ENCODE measurements at regions not wholly inside any gene's neighbourhood (a gene's known extent, or its start where the extent isn't known, plus 50 kb on each side); places are given as distances from the start of the nearest gene placed in this dataset.

DNA sequence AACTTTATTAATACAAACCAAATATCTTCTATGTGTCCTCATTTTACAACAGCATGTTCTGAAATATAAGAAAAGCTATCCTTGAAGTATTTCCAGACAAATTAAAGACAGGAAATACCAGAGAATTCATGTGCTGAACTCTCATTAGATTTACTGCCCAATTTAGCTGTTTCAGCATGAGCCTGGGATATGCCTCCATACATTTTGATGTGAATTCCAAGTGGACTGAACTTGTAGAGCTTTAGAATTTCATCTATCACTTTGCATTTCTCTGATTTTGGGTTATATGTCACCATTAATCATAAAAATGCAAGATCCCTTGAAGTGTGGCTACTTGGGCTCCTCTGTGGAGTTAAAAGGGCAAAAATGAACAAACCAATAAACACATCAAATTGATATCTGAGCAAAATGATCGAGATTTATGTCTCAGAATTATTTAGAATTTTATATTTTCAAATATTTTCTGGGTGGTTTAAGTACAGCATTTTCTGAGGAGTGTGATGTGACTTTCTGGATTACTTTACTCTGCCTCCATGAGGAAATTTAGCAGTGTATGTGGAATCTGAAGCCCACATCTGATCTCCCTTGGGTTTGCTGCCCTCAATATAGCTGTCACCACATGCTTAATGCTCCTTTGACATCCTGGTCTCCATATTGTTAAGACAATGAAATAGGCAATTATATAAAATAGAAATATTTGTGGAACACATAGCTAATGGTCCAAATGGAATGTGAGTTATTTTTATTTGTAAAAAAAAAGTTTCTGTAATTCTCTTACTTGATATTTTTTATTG, 206.6 kb upstream of the RBMS1 start:
- WGBS, 3 donors = 50 to 69% (median 54%) methylated on average over 1 of the region's 1 CpG
- no peak for FAIRE-seq
- DNase-seq = no peak

GRCh38 chr2:160701822-160702221, 208.2 kb upstream of the RBMS1 start:
- Histone ChIP-seq H3K27me3 (ENCODE audit: control insufficient read depth in 3 of 3, insufficient read depth in 3 of 3, low read length in 3 of 3) (no peaks in the 10 kb centered on the region), H3K27ac (ENCODE audit: low read depth in 1 of 3, low read length in 2 of 3) (no peak overlapping the region), H3K36me3 (ENCODE audit: control insufficient read depth in 3 of 3, insufficient read depth in 2 of 3, low read depth in 1 of 3, low read length in 3 of 3) (no peaks in the 10 kb centered on the region), H3K9me3 (ENCODE audit: control insufficient read depth in 2 of 2, insufficient read depth in 1 of 2, low read depth in 1 of 2, low read length in 1 of 2) (no peaks in the 10 kb centered on the region), H3K4me1 (ENCODE audit: control insufficient read depth in 3 of 3, insufficient read depth in 2 of 3, low read depth in 1 of 3, low read length in 2 of 3) (no peaks in the 10 kb centered on the region), H3K4me3 (ENCODE audit: low read depth in 1 of 3, low read length in 3 of 3) (no peak overlapping the region)
- FAIRE-seq (no peak), DNase-seq (no peak)
- WGBS, 3 donors = 42 to 46% (median 45%) methylated on average over 3 of the region's 3 CpGs

More for the DNA sequence above, 206.6 kb upstream of the RBMS1 start:
- H3K4me1 ChIP-seq (ENCODE audit: control insufficient read depth in 3 of 3, insufficient read depth in 2 of 3, low read depth in 1 of 3, low read length in 2 of 3) = no peaks in the 10 kb centered on the region
- no peak overlapping the region for H3K4me3 ChIP-seq (ENCODE audit: low read depth in 1 of 3, low read length in 3 of 3)
- no peaks in the 10 kb centered on the region for H3K9me3 ChIP-seq (ENCODE audit: control insufficient read depth in 2 of 2, insufficient read depth in 1 of 2, low read depth in 1 of 2, low read length in 1 of 2)
- no peaks in the 10 kb centered on the region for H3K36me3 ChIP-seq (ENCODE audit: control insufficient read depth in 3 of 3, insufficient read depth in 2 of 3, low read depth in 1 of 3, low read length in 3 of 3)
- no peaks in the 10 kb centered on the region for H3K27me3 ChIP-seq (ENCODE audit: control insufficient read depth in 3 of 3, insufficient read depth in 3 of 3, low read length in 3 of 3)
- H3K27ac ChIP-seq (ENCODE audit: low read depth in 1 of 3, low read length in 2 of 3) = no peak overlapping the region

- Histone ChIP-seq H3K27me3 (ENCODE audit: control insufficient read depth in 3 of 3, insufficient read depth in 3 of 3, low read length in 3 of 3) (no peaks in the 10 kb centered on the region), H3K36me3 (ENCODE audit: control insufficient read depth in 3 of 3, insufficient read depth in 2 of 3, low read depth in 1 of 3, low read length in 3 of 3) (no peaks in the 10 kb centered on the region), H3K4me1 (ENCODE audit: control insufficient read depth in 3 of 3, insufficient read depth in 2 of 3, low read depth in 1 of 3, low read length in 2 of 3) (no peaks in the 10 kb centered on the region), H3K4me3 (ENCODE audit: low read depth in 1 of 3, low read length in 3 of 3) (no peak overlapping the region), H3K9me3 (ENCODE audit: control insufficient read depth in 2 of 2, insufficient read depth in 1 of 2, low read depth in 1 of 2, low read length in 1 of 2) (no peaks in the 10 kb centered on the region), H3K27ac (ENCODE audit: low read depth in 1 of 3, low read length in 2 of 3) (no peak overlapping the region)
- WGBS, 3 donors = 62 to 83% (median 79%) methylated on average over 1 of the region's 1 CpG
- FAIRE-seq (no peak), DNase-seq (no peak)
Measured at GRCh38 chr2:160702754-160703153, 209.1 kb upstream of the RBMS1 start.

DNA sequence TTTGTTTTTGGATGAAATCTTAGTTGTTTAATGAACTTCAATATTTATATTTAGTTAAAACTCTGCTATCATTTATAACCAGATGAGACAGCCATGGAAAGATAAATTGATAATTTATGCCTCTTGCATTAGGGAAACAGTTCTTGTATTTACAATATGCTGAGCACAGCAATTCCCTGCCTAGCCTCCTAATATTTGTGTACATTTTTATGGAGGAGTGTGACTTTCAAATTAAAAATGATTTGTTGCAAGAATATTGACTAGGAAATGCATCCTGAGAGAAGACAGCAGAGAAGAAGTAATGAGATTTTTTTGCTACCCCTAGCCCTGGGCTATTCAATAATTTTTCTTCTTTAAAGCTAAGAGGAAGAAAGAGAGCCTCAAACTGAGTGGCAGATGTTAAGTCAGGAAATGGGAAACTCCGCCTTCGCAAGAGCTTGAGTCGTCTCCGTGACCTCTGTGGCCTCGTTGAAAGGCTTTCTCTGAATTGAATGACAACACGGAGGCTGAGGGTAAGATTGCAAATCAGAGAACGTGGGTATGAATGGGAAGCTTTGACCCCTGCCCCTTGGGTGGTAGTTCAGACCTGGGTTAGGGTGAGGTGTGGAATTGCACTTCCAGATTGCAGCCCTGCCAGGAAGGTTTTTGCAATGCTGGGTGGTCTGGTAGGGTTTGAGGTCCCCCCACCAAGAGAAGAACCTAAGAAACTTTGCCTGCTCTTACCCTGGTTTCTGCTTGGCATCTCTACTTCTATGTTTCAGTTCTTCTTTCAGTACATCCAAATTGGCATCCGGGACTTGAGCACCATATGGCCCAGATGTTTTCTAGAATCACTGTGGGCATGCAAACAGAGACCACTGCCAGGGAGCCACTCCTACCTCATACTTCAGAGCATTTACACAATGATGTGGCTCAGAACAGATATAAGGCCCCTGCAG, 210.3 kb upstream of the RBMS1 start:
- WGBS, 3 donors = 26 to 31% (median 28%) methylated on average over 8 of the region's 8 CpGs
- FAIRE-seq (no peak), DNase-seq (peak in 1 of 2 donors; percentile 11)
- no peaks in the 10 kb centered on the region for H3K4me1 ChIP-seq (ENCODE audit: control insufficient read depth in 3 of 3, insufficient read depth in 2 of 3, low read depth in 1 of 3, low read length in 2 of 3)
- no peaks in the 10 kb centered on the region for H3K27me3 ChIP-seq (ENCODE audit: control insufficient read depth in 3 of 3, insufficient read depth in 3 of 3, low read length in 3 of 3)
- H3K9me3 ChIP-seq (ENCODE audit: control insufficient read depth in 2 of 2, insufficient read depth in 1 of 2, low read depth in 1 of 2, low read length in 1 of 2) = no peaks in the 10 kb centered on the region
- no peaks in the 10 kb centered on the region for H3K36me3 ChIP-seq (ENCODE audit: control insufficient read depth in 3 of 3, insufficient read depth in 2 of 3, low read depth in 1 of 3, low read length in 3 of 3)
- H3K4me3 ChIP-seq (ENCODE audit: low read depth in 1 of 3, low read length in 3 of 3) = no peak overlapping the region
- H3K27ac ChIP-seq (ENCODE audit: low read depth in 1 of 3, low read length in 2 of 3) = peak overlapping the region in 1 of 3 donors; percentile 60

DNA sequence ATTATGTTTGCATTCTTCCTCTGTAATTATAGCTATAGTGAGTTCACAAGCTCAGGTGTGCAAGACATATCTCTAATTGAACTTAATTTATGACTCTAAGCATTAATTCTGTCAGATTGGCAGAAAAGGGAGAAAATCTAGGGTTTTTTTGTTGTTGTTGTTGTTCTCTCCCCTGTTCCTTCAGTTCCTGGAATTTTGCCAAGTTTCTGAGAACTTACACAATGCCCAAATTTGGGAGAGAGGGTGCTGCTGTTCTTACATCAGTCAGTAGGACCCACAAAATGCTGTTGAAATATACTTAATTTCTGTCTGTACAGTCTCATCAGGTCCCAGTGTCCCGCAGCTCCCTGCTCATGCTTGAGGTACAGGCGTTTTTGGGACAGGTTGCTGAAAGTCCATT, 221.8 kb upstream of the RBMS1 start:
- no peaks in the 10 kb centered on the region for H3K36me3 ChIP-seq (ENCODE audit: control insufficient read depth in 3 of 3, insufficient read depth in 2 of 3, low read depth in 1 of 3, low read length in 3 of 3)
- no peak for FAIRE-seq
- no peaks in the 10 kb centered on the region for H3K27me3 ChIP-seq (ENCODE audit: control insufficient read depth in 3 of 3, insufficient read depth in 3 of 3, low read length in 3 of 3)
- no peak overlapping the region for H3K4me3 ChIP-seq (ENCODE audit: low read depth in 1 of 3, low read length in 3 of 3)
- no peak for DNase-seq
- WGBS, 3 donors = 82 to 86% (median 82%) methylated on average over 2 of the region's 2 CpGs
- H3K27ac ChIP-seq (ENCODE audit: low read depth in 1 of 3, low read length in 2 of 3) = no peak overlapping the region
- H3K4me1 ChIP-seq (ENCODE audit: control insufficient read depth in 3 of 3, insufficient read depth in 2 of 3, low read depth in 1 of 3, low read length in 2 of 3) = no peaks in the 10 kb centered on the region
- H3K9me3 ChIP-seq (ENCODE audit: control insufficient read depth in 2 of 2, insufficient read depth in 1 of 2, low read depth in 1 of 2, low read length in 1 of 2) = no peaks in the 10 kb centered on the region

- Histone ChIP-seq H3K27me3 (ENCODE audit: control insufficient read depth in 3 of 3, insufficient read depth in 3 of 3, low read length in 3 of 3) (no peaks in the 10 kb centered on the region), H3K9me3 (ENCODE audit: control insufficient read depth in 2 of 2, insufficient read depth in 1 of 2, low read depth in 1 of 2, low read length in 1 of 2) (no peaks in the 10 kb centered on the region), H3K4me3 (ENCODE audit: low read depth in 1 of 3, low read length in 3 of 3) (no peak overlapping the region), H3K27ac (ENCODE audit: low read depth in 1 of 3, low read length in 2 of 3) (no peak overlapping the region), H3K36me3 (ENCODE audit: control insufficient read depth in 3 of 3, insufficient read depth in 2 of 3, low read depth in 1 of 3, low read length in 3 of 3) (no peaks in the 10 kb centered on the region), H3K4me1 (ENCODE audit: control insufficient read depth in 3 of 3, insufficient read depth in 2 of 3, low read depth in 1 of 3, low read length in 2 of 3) (no peaks in the 10 kb centered on the region)
- no peak for FAIRE-seq
- WGBS, 3 donors = 34 to 50% (median 38%) methylated on average over 3 of the region's 3 CpGs
- no peak for DNase-seq
Measured at GRCh38 chr2:160719116-160719515, 225.5 kb upstream of the RBMS1 start.

DNA sequence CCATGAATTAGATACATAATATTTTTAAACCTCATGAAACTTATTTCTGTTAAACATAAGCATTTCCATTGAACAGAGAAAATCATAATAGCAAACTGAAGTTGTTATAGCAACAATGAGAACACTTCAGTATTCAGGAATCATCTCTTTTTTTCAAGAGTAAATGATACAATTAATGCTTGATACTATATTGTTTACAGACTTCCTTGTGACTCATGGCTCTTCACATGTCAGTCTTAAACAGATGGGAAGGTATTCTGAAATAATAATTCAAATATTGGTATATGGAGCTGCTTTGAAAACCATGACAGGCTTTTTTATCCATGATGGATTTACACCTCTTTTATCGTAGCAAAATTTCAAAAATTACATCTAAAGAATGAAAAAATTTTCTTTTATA, 226.5 kb upstream of the RBMS1 start:
- 82 to 92% (median 87%) methylated on average over 1 of the region's 1 CpG for WGBS, 3 donors
- FAIRE-seq = no peak

DNA sequence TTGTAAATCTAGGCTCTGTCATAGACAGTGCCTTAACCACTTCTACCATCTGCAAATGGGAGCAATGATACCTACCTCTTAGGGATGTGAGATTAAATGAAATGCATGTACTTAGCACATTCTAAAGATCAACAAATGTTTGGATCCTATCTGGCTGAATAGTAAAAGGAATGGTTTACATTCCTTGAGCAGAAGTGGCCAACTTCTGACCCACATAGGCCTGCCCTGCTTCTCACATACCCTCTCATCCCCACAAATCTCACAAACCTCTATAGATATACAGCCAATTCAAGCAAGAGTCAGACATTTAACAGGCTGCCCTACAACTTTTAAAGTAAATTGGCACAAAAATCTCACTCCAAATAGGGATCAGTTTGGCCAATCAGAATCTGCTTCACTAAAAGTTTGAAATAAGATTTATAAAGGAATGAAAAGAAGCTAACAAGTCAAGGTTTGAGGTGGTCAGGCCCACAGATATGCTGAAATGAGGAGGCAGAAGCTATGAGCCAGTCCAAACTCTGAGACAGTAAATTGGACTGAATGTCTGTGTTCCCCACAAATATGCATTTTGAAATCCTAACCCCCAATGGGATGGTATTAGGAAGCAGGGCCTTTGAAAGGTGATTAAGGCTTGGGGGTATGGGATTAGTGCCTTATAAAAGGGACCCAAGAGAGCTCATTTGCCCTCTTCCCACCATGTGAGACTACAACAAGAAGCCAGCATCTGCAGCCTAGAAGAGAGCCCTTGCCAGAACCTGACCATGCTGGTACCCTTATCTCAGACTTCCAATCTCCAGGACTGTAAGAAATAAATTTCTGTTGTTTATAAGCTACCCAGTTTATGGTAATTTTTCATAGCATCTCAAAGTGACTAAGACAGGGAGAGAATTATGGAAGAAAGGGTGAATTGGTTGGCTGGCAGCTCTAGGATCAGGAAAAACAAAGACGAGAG, 227.8 kb upstream of the RBMS1 start:
- Histone ChIP-seq H3K27ac (ENCODE audit: low read depth in 1 of 3, low read length in 2 of 3) (no peak overlapping the region), H3K4me3 (ENCODE audit: low read depth in 1 of 3, low read length in 3 of 3) (no peak overlapping the region), H3K4me1 (ENCODE audit: control insufficient read depth in 3 of 3, insufficient read depth in 2 of 3, low read depth in 1 of 3, low read length in 2 of 3) (no peaks in the 10 kb centered on the region), H3K27me3 (ENCODE audit: control insufficient read depth in 3 of 3, insufficient read depth in 3 of 3, low read length in 3 of 3) (no peaks in the 10 kb centered on the region), H3K36me3 (ENCODE audit: control insufficient read depth in 3 of 3, insufficient read depth in 2 of 3, low read depth in 1 of 3, low read length in 3 of 3) (no peaks in the 10 kb centered on the region), H3K9me3 (ENCODE audit: control insufficient read depth in 2 of 2, insufficient read depth in 1 of 2, low read depth in 1 of 2, low read length in 1 of 2) (no peaks in the 10 kb centered on the region)
- DNase-seq (no peak), FAIRE-seq (no peak)
- 92 to 93% (median 92%) methylated on average over 1 of the region's 1 CpG for WGBS, 3 donors

More for the DNA sequence above, 226.5 kb upstream of the RBMS1 start:
- Histone ChIP-seq H3K4me3 (ENCODE audit: low read depth in 1 of 3, low read length in 3 of 3) (no peak overlapping the region), H3K27ac (ENCODE audit: low read depth in 1 of 3, low read length in 2 of 3) (no peak overlapping the region), H3K36me3 (ENCODE audit: control insufficient read depth in 3 of 3, insufficient read depth in 2 of 3, low read depth in 1 of 3, low read length in 3 of 3) (no peaks in the 10 kb centered on the region), H3K4me1 (ENCODE audit: control insufficient read depth in 3 of 3, insufficient read depth in 2 of 3, low read depth in 1 of 3, low read length in 2 of 3) (no peaks in the 10 kb centered on the region), H3K9me3 (ENCODE audit: control insufficient read depth in 2 of 2, insufficient read depth in 1 of 2, low read depth in 1 of 2, low read length in 1 of 2) (no peaks in the 10 kb centered on the region), H3K27me3 (ENCODE audit: control insufficient read depth in 3 of 3, insufficient read depth in 3 of 3, low read length in 3 of 3) (no peaks in the 10 kb centered on the region)
- DNase-seq = no peak
